Suppressor macrophage treated with lipopolysaccharide for 1 hour (primary cell): ENCODE measurements at regions not wholly inside any gene's neighbourhood (a gene's known extent, or its start where the extent isn't known, plus 50 kb on each side); places are given as distances from the start of the nearest gene placed in this dataset.

Experiments used
- DNase-seq, 3 donors: peaks; one replicate each; pipeline ENCODE4 v3.0.0-alpha.2; 2020 to 2022

DNA sequence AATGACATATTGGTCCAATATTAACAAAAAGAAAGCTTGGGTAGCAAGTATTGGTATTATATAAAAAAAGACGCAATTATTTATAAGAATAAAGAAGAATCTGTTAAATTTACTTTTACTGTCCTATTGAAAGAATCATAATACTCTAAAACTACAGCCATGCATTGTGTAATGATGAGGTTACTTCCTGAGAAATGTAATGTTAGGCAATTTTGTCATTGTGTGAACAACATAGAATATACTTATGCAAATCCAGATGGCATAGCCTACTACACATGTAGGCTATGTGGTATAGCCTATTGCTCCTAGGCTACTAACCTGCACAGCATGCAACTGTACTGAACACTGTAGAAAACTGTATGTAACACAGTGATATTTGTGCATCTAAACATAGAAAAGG is 121.2 kb upstream of the PTGFR start:
- no peak for DNase-seq

GRCh38 chr1:78370356-78370755 is 120.4 kb upstream of the PTGFR start:
- DNase-seq = no peak

DNA sequence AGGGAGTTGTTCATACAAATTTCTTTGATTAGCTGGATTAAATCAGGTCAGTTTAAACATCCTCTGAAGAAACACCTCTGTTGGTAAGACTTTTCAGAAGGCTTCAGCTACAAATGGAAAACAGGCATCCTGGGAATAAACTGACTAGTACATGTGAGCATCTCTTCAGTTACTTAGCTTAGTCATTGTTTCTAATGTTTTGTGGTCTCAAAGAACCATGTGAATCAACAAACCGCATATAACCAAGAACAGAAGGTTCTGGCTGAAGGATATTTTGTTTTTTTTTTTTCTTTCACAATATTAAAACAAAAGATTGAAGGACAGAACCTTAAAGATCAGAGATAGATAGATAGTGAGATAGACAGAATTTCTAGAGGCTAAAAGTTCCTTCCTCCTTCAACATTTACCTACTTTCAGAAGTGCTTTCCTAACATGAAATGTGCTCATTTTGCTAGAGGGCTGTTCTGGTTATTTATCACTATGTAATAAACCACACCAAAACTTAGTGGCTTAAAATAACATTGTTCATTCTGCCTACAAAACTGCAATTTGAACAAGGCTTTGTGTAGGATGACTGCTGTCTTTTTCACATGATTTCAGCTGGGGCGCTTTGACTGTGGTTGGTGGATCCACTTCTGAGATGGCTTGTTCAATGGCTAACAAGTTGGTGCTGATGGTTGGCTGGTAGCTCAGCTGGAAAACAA is 119.8 kb upstream of the PTGFR start:
- DNase-seq = no peak

DNA sequence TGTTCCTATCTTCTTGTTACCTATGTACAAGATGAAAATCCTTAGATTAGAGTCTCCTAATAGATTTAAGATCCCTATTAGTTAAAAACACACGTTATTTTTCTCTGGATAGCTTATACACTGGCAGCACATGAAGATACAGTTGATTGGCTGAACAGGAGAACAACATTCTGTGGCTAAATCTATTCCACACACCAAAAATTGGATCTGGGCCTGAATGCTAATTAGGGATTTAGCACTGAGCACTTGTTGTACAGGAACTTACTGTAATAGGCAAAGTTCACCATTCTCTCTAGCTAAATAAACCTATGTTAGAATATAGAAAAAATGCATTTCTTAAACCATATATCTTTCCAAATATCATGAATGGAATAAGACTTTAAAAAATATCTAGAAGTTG is 117.1 kb upstream of the PTGFR start:
- no peak for DNase-seq

DNA sequence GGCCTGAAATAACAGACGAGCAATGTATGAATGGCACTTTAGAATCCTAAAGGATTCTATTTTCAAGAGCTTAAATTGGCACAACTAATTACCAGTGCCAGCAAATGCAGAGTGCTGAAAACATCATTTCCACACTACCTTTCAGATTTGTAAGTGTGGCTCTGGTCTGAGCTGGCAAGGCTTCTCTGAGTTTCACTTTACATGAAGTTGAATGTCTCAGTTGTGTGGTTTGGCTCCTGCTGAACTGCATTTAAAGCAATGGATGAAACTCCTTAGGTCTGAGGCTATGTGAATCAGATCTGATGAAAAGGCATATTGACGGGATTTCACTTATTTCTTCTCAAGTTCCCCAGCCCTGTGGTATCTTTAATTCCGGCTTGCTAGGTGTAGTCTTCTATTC is 114.8 kb upstream of the PTGFR start:
- no peak for DNase-seq

GRCh38 chr1:78377356-78377928 is 113.3 kb upstream of the PTGFR start:
- no peak for DNase-seq

DNA sequence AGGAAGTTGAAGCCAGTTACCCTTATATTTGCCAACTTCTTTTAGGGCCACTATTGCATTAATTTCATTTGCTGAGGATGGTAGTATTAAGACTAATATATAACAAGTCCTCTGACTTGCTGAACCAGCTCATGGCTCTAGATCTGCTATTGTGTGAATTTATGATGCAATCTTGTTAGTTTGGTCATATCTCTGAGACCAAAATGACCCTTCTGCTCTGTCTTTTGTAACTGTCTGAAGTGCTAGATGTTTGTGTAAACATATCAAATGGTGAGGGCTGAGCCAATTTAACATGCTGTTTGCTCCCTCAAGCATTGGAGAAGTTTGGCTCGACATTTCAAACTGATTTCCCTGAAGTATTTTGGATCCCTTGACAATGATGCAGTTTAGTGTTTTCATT is 106.9 kb upstream of the PTGFR start:
- no peak for DNase-seq

- DNase-seq = no peak
These were observed 104.9 kb upstream of the PTGFR start for GRCh38 chr1:78385744-78386462.

- DNase-seq = no peak
These were observed 103.6 kb upstream of the PTGFR start for GRCh38 chr1:78387201-78387600.

GRCh38 chr1:78387871-78388270 is 102.9 kb upstream of the PTGFR start:
- DNase-seq = no peak

DNA sequence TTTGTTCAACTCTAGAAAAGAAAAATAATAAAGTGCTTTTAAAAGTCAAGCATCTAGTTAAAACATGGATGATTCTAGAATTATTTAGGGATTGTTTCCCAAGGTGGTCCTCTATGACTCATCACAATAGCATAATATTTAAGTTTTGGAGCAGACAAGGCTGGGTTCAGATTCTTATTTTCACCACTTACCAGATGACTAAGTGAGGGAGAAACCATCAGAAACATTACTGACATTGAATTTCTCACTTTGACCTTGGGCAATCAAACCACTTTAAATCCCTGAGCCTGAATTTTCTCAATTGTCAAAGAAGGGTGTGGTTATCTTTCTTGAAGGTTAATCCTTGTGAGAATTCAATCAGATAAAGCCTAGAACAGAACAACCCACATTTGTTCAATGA is 102.5 kb upstream of the PTGFR start:
- DNase-seq = no peak

DNA sequence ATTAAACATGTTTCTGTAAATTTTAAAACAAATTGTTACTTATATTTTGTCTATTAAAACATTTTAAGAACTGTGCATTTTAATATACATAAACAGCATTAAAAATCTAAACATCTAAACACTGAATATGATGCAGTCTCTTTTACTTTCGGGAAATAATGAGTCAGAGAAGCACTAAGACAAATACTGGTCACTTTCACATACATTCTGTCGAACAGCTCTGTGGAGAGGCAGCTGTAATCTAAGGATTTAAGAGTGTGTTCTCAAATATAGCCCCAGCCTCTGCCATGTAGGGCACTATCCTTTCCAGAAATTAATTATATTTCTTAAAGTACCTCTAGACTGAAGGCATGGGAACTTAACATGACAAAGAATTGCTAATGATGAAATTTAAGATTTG is 89.6 kb upstream of the PTGFR start:
- DNase-seq = no peak

DNA sequence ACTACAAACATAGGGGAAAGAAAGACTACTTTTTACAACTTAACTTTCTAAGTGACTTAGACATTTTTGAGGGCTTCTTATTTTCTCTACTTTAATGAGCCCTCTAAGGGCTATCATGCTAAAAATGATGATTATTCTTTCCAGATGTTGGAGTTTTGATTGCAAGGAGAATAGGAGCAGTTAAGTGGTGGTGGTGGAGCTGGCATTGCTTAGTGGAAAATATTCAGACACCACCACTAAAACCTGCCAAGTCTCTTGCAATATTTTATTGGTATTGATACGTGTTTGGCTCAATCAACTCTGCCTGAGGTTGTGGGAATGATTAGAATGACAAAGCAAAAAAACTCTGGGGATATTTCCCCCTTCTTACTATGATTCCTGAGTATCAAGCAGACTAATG is 82.6 kb upstream of the PTGFR start:
- DNase-seq = no peak

DNA sequence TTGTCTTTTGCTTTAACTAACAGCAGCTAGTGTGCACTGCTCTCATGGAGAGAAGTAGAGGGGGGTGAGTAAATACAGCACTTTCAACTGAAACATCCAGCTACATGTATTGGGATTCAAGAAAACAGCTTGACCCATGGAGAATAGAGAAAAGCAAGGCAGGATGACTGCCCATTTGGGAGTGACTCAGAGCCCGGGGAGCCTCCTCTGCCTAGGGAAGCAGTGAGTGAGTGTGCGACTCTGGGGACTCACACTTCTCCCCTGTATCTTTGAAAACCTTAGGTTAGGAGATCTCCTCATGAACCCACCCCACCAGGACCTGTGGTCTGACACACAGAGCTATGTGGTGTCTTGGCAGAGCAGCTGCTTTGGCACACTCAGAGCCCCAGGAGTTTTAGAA is 82.0 kb upstream of the PTGFR start:
- no peak for DNase-seq

DNA sequence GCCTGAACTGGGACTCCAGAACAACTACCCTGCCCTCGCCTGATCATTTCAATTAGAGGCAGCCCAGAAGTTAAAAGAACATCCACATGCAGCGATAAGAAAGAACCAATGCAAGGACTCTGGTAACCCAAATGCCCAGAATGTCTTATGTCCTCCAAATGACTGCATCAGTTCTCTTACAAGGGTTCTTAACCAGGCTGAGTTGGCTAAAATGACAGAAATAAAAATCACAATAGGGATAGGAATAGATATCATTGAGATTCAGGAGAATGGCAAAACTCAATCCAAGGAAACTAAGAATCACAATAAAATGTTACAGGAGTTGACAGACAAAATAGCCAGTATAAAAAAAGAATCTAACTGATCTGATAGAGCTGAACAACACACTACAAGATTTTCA is 80.1 kb upstream of the PTGFR start:
- DNase-seq = no peak

DNA sequence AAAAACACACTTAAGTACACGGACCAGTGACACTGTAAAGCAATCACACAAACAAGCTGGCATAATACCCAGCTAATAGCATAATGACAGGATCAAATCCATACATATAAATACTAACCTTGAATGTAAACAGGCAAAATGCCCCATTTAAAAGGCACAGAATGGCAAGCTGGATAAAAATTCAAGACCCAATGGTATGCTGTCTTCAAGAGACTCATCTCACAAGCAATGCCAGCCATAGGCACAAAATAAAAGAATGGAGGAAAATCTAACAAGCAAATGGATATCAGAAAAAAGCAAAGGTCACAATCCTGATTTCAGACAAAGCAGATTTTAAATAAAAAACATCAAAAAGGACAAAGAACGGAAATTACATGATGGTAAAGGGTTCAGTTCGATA is 79.1 kb upstream of the PTGFR start:
- no peak for DNase-seq

GRCh38 chr1:78415165-78415564 is 75.6 kb upstream of the PTGFR start:
- no peak for DNase-seq

GRCh38 chr1:78419309-78419708 is 71.5 kb upstream of the PTGFR start:
- no peak for DNase-seq

GRCh38 chr1:78420181-78420580 is 70.6 kb upstream of the PTGFR start:
- DNase-seq = no peak

DNA sequence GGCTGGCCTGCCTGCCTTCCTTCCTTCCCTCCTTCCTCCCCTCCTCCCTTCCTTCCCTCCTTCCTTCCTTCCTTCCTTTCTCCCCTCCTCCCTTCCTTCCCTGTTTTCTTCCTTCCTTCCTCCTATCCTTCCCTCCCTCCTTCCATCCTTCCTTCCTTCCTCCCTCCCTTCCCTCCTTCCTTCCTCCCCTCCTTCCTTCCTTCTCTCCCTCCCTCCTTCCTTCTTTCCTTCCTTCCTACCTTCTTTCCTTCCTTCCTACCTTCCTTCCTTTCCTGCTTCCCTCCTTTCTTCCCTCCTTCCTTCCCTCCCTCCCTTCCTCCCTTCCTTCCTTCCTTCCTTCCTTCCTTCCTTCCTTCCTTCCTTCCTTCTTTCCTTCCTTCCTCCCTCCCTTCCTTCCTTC is 70.1 kb upstream of the PTGFR start:
- no peak for DNase-seq

DNA sequence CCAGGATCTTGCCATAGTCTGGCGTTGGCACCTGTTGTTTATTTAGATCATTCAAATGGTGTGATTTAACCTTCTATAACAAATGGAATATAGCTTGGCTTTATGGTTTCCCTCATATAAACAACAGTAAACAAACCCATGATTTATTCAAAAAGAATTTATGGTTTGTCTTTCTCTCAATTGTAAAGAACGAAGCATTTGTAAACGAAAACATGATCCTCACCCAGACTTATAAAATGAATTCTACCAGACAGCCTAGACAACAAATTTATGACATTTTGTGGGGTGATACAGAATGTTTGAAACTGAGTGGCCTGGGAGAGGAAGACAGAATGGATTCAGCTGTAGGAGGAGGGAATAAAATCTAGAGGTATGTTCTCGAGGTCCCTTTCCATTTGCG is 66.1 kb upstream of the PTGFR start:
- DNase-seq = no peak

DNA sequence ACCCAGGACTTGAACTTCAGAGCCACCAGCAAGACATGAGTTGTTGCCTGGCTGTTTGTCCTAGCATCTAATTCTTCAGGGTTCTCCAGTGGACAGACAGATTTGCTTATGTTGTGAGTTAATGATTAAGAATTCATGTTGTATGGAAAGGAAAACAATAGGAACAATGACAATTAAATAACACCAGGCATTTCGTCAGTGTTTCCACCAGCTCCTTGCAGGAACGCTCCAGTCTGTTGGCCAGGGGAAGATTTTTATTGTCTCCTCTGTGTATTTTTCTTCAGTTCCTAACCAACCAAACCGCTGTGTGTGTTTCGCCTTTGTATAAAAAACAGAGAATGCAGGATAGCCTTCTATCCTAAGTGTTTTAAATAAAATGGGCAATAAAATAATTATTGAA is 64.4 kb upstream of the PTGFR start:
- no peak for DNase-seq

DNA sequence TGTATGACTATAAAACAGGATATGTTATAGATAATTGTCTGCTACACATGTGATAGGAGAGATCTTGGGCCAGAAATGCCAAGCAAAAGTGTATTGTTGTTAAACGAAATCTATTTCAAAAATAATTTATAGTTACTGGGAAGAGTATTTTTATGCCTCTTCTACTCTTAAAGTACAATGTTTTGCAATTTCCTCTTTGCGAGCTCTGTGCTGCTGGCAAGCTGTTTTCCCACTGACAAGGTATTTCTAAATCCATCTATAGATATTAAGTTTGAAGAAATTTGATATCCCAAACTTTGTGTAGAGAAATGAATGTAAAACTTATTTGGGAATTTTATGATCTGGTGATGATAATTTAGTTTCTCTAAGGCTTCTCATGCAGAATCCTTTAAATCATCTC is 63.3 kb upstream of the PTGFR start:
- no peak for DNase-seq

DNA sequence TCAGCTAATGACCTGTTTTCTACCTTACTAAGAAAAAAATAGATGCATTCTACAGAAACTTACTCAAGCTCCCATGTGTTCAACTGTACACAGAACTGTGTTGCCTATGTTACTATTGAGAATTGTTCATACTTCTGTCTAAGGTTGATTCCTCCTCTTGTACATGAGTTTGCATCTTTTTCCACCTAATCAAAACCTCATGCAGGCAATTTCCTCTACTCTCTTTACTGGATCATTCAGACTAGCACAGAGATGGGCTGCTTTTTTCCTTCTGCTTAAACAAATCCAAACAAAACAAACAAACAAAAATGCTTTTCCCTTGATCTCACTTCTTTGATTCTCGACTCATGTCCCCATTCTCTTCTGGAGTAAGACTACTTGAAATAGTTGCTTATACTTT is 58.8 kb upstream of the PTGFR start:
- no peak for DNase-seq

- DNase-seq = no peak
These were observed 56.4 kb upstream of the PTGFR start for GRCh38 chr1:78434351-78434750.
